ENCODE measurements at regions not wholly inside any gene's neighbourhood (a gene's known extent, or its start where the extent isn't known, plus 50 kb on each side); places are given as distances from the start of the nearest gene placed in this dataset.

GRCh38 chr14:101313268-101313667 lies 248.0 kb upstream of the DIO3 start:
- DNase-seq (ENCODE audit: low spot score) = peak; percentile 15
- Histone ChIP-seq H3K27me3 (ENCODE audit: control insufficient read depth in 1 of 2, insufficient read depth in 2 of 2, low read length in 2 of 2) (peaks cover 0 to 2% of the 10 kb centered on the region in 2 experiments; a peak in 1 of 5 replicates), H2AFZ (ENCODE audit: low read length) (no peak overlapping the region), H3K27ac (ENCODE audit: extremely low read length, insufficient read depth, low read length) (no peak overlapping the region), H3K36me3 (replicated peaks in 1 of 2; ENCODE audit: control insufficient read depth in 1 of 2, insufficient read depth in 2 of 2, low read length in 2 of 2) (no peaks in the 10 kb centered on the region), H3K9ac (ENCODE audit: insufficient read depth, low read depth, low read length) (no peak overlapping the region), H3K4me2 (ENCODE audit: low read depth, low read length) (no peak overlapping the region), H3K4me1 (ENCODE audit: insufficient read depth, low read length) (peaks cover 13% of the 10 kb centered on the region), H4K20me1 (ENCODE audit: insufficient read depth, low read length) (no peaks in the 10 kb centered on the region), H3K4me3 (replicated peaks in 1 of 3; ENCODE audit: insufficient read depth in 1 of 3, low read depth in 2 of 3, low read length in 3 of 3) (no peak overlapping the region), H3K79me2 (ENCODE audit: insufficient read depth, low read length) (no peaks in the 10 kb centered on the region), H3K9me3 (ENCODE audit: low read length) (peaks cover 20% of the 10 kb centered on the region)
- peak; percentile 32 for TF ChIP-seq CTCF (CRISPR knock-in tag; IDR thresholded peaks at IDR 0.05)
- TF ChIP-seq NR2F6 (IDR thresholded peaks at IDR 0.05) = no peak
- TF ChIP-seq NR2F6 (CRISPR knock-in tag; IDR thresholded peaks at IDR 0.05) = peak; percentile 58; the same call in 1 of the 2 replicates
- peak; percentile 61; the same call in 1 of the 2 replicates for TF ChIP-seq THRA (CRISPR knock-in tag; IDR thresholded peaks at IDR 0.05; ENCODE audit: borderline replicate concordance)
- TF ChIP-seq RAD21 (CRISPR knock-in tag; IDR thresholded peaks at IDR 0.05) = peak; percentile 30; the same call in 1 of the 2 replicates
- TF ChIP-seq STAG1 (CRISPR knock-in tag; IDR thresholded peaks at IDR 0.05) = peak; percentile 48
- TF ChIP-seq PBX3 (CRISPR knock-in tag; IDR thresholded peaks at IDR 0.05; ENCODE audit: borderline replicate concordance) = no peak
- FAIRE-seq = no peak
- CTCF ChIA-PET (ENCODE audit: low intra/inter-chr PET ratio, low total read pairs) = no interaction called here
- ATAC-seq = peak; percentile 94
- in situ Hi-C loops (cut with HindIII; ENCODE audit: extremely low pct_ligation_motif_present, low pct_unique_long_range_greater_than_20kb) (no loop called here), intact Hi-C loops (cut with micrococcal nuclease; ENCODE audit: unreplicated experiment) (no loop called here)
- no TSS peak for BruUV-seq (replicated peaks)
- POLR2A ChIA-PET = interaction anchor here (1.3 kb wide), 1 partner anchor 25 kb away, joined by 3 read pairs; no protein-coding TSS in a partner anchor
- 39% methylated on average over 4 of the region's 6 CpGs for WGBS (ENCODE audit: low lambda C conversion rate)
